ENCODE measurements at regions not wholly inside any gene's neighbourhood (a gene's known extent, or its start where the extent isn't known, plus 50 kb on each side); places are given as distances from the start of the nearest gene placed in this dataset.
A peak's percentile ranks its signal among the peaks of the same experiment; 100 is the strongest.

DNA sequence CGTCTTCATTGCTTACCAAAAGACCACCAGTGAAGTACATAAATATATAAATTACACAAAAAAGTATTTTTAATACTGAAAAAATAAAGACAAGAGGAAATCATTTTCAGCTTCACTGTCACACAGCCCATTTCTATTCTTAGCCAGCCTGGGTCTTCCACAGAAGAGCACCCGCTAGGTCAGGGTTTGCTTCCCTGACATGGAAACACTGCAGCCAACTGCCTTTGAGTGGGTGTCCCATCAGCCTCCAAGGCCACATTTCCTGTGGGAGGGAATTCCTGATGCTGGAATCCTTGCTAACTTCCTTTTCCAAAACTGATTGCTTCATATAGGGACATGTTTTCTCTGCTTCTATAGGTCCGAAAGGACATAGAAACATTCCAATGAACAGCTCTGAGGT lies 137.8 kb upstream of the CAV2 start:
- Histone ChIP-seq H3K36me3 (no peaks in the 10 kb centered on the region), H3K27me3 (no peaks in the 10 kb centered on the region), H3K27ac (no peak overlapping the region), H3K4me1 (no peaks in the 10 kb centered on the region), H3K4me3 (no peak overlapping the region), H3K9me3 (no peaks in the 10 kb centered on the region)
- intact Hi-C loops (cut with DNase I; ENCODE audit: low total_unique reads) = no loop called here
- TF ChIP-seq POLR2A (IDR thresholded peaks at IDR 0.05) = no peak
- no peak for TF ChIP-seq POLR2AphosphoS5 (IDR thresholded peaks at IDR 0.05)
- DNase-seq (ENCODE audit: low spot score in 2 of 2) = no peak

DNA sequence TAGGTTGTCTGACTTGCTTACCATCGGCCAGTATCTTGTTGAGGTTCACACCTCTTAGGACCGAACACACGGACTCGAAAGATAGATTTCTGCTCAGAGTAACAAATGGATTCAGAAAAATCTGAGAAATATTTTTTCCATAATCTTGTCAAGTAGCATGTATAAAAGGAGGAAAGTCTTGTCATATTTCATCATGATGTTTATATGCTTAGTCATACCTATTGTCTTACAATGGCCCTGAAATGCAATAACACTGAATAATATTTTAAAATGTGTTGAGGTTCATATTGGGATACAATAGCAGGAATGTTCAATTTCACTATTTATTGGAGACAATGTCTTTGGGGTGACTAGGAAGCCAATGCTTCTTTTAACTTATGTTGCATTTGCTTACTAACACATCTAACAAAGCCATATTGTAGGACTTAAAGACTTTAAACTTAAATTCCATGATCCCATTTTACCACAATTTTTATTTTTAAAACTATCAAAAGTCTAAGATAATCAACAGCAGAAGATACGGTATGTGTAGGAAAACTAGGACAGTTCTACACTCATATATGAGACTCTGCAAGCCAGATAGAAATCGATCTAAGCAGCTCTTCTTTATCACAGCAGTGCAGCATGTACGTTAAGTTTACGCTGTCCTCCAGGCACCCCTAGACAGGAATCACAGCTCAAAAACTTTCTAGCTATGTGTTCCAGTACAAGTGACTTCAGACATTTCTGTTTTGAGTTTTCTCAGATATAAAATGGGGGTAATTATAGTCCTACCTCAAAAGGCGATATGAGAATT lies 135.7 kb upstream of the CAV2 start:
- Histone ChIP-seq H3K4me1 (no peaks in the 10 kb centered on the region), H3K27ac (no peak overlapping the region), H3K27me3 (no peaks in the 10 kb centered on the region), H3K36me3 (no peaks in the 10 kb centered on the region), H3K9me3 (no peaks in the 10 kb centered on the region), H3K4me3 (no peak overlapping the region)
- intact Hi-C loops (cut with DNase I; ENCODE audit: low total_unique reads) = no loop called here
- TF ChIP-seq POLR2A (IDR thresholded peaks at IDR 0.05) (no peak), POLR2AphosphoS5 (IDR thresholded peaks at IDR 0.05) (no peak)
- TF ChIP-seq, protein P1, sequence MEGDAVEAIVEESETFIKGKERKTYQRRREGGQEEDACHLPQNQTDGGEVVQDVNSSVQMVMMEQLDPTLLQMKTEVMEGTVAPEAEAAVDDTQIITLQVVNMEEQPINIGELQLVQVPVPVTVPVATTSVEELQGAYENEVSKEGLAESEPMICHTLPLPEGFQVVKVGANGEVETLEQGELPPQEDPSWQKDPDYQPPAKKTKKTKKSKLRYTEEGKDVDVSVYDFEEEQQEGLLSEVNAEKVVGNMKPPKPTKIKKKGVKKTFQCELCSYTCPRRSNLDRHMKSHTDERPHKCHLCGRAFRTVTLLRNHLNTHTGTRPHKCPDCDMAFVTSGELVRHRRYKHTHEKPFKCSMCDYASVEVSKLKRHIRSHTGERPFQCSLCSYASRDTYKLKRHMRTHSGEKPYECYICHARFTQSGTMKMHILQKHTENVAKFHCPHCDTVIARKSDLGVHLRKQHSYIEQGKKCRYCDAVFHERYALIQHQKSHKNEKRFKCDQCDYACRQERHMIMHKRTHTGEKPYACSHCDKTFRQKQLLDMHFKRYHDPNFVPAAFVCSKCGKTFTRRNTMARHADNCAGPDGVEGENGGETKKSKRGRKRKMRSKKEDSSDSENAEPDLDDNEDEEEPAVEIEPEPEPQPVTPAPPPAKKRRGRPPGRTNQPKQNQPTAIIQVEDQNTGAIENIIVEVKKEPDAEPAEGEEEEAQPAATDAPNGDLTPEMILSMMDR (IDR thresholded peaks at IDR 0.05) = no peak
- DNase-seq (ENCODE audit: low spot score in 2 of 2) = no peak

DNA sequence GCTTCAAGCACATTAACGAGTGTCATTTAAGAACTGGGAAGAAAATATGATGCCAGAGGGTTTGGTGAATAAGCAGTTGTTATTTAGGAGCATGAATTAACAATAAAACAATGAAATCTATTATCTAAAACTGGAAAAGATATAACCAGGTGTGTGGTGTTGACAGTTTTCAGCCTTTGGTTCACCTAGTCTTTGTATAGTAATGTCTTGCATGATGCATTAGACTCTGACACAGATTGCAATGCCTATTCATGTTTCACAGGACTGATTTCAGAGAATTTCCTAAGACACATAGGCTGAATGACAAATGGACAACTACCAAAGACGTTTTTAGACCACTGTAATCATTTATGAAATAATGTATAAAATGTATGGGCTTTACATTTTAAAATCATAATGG lies 135.1 kb upstream of the CAV2 start:
- no peak for DNase-seq (ENCODE audit: low spot score in 2 of 2)
- Histone ChIP-seq H3K4me3 (no peak overlapping the region), H3K27me3 (no peaks in the 10 kb centered on the region), H3K27ac (no peak overlapping the region), H3K36me3 (no peaks in the 10 kb centered on the region), H3K4me1 (no peaks in the 10 kb centered on the region), H3K9me3 (no peaks in the 10 kb centered on the region)
- intact Hi-C loops (cut with DNase I; ENCODE audit: low total_unique reads) = no loop called here
- TF ChIP-seq, protein P1 (IDR thresholded peaks at IDR 0.05) = no peak
- TF ChIP-seq POLR2AphosphoS5 (IDR thresholded peaks at IDR 0.05) (no peak), POLR2A (IDR thresholded peaks at IDR 0.05) (no peak)

DNA sequence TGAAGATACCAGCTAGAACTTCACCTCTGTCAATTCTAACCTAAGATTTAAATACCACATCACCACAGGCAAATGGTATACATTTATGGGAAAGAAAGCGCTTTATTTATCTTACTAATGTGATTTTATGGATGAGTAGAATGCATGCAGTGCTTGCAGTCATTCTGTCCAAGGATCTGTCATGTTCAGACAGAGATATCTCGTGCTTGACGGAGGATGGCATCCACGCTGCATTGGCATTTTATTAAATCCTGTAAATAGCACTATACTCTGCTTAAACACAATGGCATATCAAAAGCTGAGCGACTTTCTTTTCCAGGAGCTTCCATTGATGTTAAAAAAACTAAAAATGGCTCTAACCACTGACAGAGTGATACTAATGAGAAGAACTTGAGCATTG lies 133.7 kb upstream of the CAV2 start:
- no peak for TF ChIP-seq POLR2AphosphoS5 (IDR thresholded peaks at IDR 0.05)
- TF ChIP-seq, protein P1 (IDR thresholded peaks at IDR 0.05) = no peak
- no peak for TF ChIP-seq POLR2A (IDR thresholded peaks at IDR 0.05)

DNA sequence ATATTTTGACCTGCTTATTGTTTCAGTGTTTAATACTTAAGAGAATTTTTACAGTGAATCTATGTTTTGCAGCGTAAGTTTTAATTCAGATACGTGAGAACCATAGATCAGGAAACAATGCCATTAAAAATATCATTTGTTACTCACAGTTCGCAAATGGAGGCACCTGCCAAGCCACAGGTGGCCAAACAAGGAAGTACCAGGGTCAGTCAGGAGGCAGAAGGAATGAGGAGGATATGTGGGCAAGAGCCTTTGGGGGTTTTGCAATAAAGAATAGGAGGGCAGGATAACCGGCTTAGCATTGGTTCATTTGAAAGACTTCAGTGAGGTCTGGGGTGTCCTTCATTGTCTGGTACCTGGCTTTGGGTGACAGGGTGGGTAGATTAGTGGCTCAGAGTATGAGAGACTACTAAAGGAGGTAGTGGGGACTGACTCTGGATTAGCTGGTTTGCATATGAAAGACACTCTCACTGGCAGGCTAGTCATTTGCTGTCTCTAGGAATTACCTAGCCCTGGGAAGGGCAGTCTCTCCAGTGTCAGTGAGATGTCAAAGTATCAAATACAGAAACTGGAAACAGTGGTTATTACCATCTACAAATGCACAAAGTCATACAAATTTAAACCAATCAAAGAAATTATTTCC lies 132.2 kb upstream of the CAV2 start:
- DNase-seq (ENCODE audit: low spot score in 2 of 2) = peak in 1 of 2 donors; percentile 30
- H3K9me3 ChIP-seq = no peaks in the 10 kb centered on the region
- no peak overlapping the region for H3K27ac ChIP-seq
- H3K4me3 ChIP-seq = no peak overlapping the region
- H3K36me3 ChIP-seq = no peaks in the 10 kb centered on the region
- TF ChIP-seq, protein P1 (IDR thresholded peaks at IDR 0.05) = no peak
- TF ChIP-seq POLR2A (IDR thresholded peaks at IDR 0.05) (no peak), POLR2AphosphoS5 (IDR thresholded peaks at IDR 0.05) (no peak)
- no peaks in the 10 kb centered on the region for H3K27me3 ChIP-seq
- intact Hi-C loops (cut with DNase I; ENCODE audit: low total_unique reads) = no loop called here
- no peaks in the 10 kb centered on the region for H3K4me1 ChIP-seq

More for the DNA sequence above, 133.7 kb upstream of the CAV2 start:
- H3K27me3 ChIP-seq = no peaks in the 10 kb centered on the region
- no peaks in the 10 kb centered on the region for H3K4me1 ChIP-seq
- H3K4me3 ChIP-seq = no peak overlapping the region
- intact Hi-C loops (cut with DNase I; ENCODE audit: low total_unique reads) = no loop called here
- H3K27ac ChIP-seq = no peak overlapping the region
- H3K9me3 ChIP-seq = no peaks in the 10 kb centered on the region
- H3K36me3 ChIP-seq = no peaks in the 10 kb centered on the region
- no peak for DNase-seq (ENCODE audit: low spot score in 2 of 2)
